ENCODE measurements at regions not wholly inside any gene's neighbourhood (a gene's known extent, or its start where the extent isn't known, plus 50 kb on each side); places are given as distances from the start of the nearest gene placed in this dataset.
A peak's percentile ranks its signal among the peaks of the same experiment; 100 is the strongest.

- no peaks in the 10 kb centered on the region for H3K36me3 Mint-ChIP-seq (ENCODE audit: low read depth)
Observed at GRCh38 chr10:89966211-89966610, 264.8 kb downstream of the KIF20B start.

GRCh38 chr10:89973326-89973725, 271.9 kb downstream of the KIF20B start:
- Mint-ChIP-seq H3K4me1 (no peaks in the 10 kb centered on the region), H3K9me3 (no peaks in the 10 kb centered on the region), H3K27me3 (ENCODE audit: low read depth) (peaks cover 2% of the 10 kb centered on the region), H3K36me3 (ENCODE audit: low read depth) (no peaks in the 10 kb centered on the region), H3K27ac (ENCODE audit: unreplicated experiment) (peak overlapping the region; percentile 69), H3K4me3 (no peak overlapping the region)
- no peak for DNase-seq (ENCODE audit: low read depth, low spot score)
- TF ChIP-seq CTCF (conservative IDR thresholded peaks at IDR 0.05) = no peak

More at GRCh38 chr10:89966211-89966610, 264.8 kb downstream of the KIF20B start:
- Mint-ChIP-seq H3K9me3 (peaks cover 5% of the 10 kb centered on the region), H3K27me3 (ENCODE audit: low read depth) (peaks cover 2% of the 10 kb centered on the region), H3K4me1 (no peaks in the 10 kb centered on the region), H3K27ac (ENCODE audit: unreplicated experiment) (no peak overlapping the region), H3K4me3 (no peak overlapping the region)
- TF ChIP-seq CTCF (conservative IDR thresholded peaks at IDR 0.05) = no peak
- no peak for DNase-seq (ENCODE audit: low read depth, low spot score)

- Mint-ChIP-seq H3K27ac (ENCODE audit: unreplicated experiment) (no peak overlapping the region), H3K4me3 (no peak overlapping the region), H3K9me3 (peaks cover 3% of the 10 kb centered on the region), H3K4me1 (peaks cover 1% of the 10 kb centered on the region), H3K27me3 (ENCODE audit: low read depth) (peaks cover 2% of the 10 kb centered on the region), H3K36me3 (ENCODE audit: low read depth) (no peaks in the 10 kb centered on the region)
- no peak for DNase-seq (ENCODE audit: low read depth, low spot score)
- TF ChIP-seq CTCF (conservative IDR thresholded peaks at IDR 0.05) = no peak
Observed at GRCh38 chr10:89975071-89975470, 273.7 kb downstream of the KIF20B start.

- Mint-ChIP-seq H3K4me1 (peaks cover 4% of the 10 kb centered on the region), H3K27ac (ENCODE audit: unreplicated experiment) (no peak overlapping the region), H3K27me3 (ENCODE audit: low read depth) (peaks cover 2% of the 10 kb centered on the region), H3K36me3 (ENCODE audit: low read depth) (no peaks in the 10 kb centered on the region), H3K4me3 (no peak overlapping the region), H3K9me3 (peaks cover 3% of the 10 kb centered on the region)
- no peak for TF ChIP-seq CTCF (conservative IDR thresholded peaks at IDR 0.05)
- no peak for DNase-seq (ENCODE audit: low read depth, low spot score)
Observed at GRCh38 chr10:89975771-89976170, 274.4 kb downstream of the KIF20B start.

GRCh38 chr10:89978081-89978480, 276.7 kb downstream of the KIF20B start:
- TF ChIP-seq CTCF (conservative IDR thresholded peaks at IDR 0.05) = no peak
- H3K27me3 Mint-ChIP-seq (ENCODE audit: low read depth) = peaks cover 6% of the 10 kb centered on the region
- peaks cover 4% of the 10 kb centered on the region for H3K4me1 Mint-ChIP-seq
- no peaks in the 10 kb centered on the region for H3K36me3 Mint-ChIP-seq (ENCODE audit: low read depth)
- DNase-seq (ENCODE audit: low read depth, low spot score) = no peak
- H3K27ac Mint-ChIP-seq (ENCODE audit: unreplicated experiment) = no peak overlapping the region
- H3K9me3 Mint-ChIP-seq = peaks cover 6% of the 10 kb centered on the region
- no peak overlapping the region for H3K4me3 Mint-ChIP-seq

GRCh38 chr10:89979726-89980125, 278.3 kb downstream of the KIF20B start:
- no peak for TF ChIP-seq CTCF (conservative IDR thresholded peaks at IDR 0.05)
- Mint-ChIP-seq H3K9me3 (peaks cover 6% of the 10 kb centered on the region), H3K4me1 (peaks cover 4% of the 10 kb centered on the region)

More at GRCh38 chr10:89979726-89980125, 278.3 kb downstream of the KIF20B start:
- H3K27me3 Mint-ChIP-seq (ENCODE audit: low read depth) = peaks cover 7% of the 10 kb centered on the region
- H3K27ac Mint-ChIP-seq (ENCODE audit: unreplicated experiment) = no peak overlapping the region
- no peak for DNase-seq (ENCODE audit: low read depth, low spot score)
- no peaks in the 10 kb centered on the region for H3K36me3 Mint-ChIP-seq (ENCODE audit: low read depth)
- no peak overlapping the region for H3K4me3 Mint-ChIP-seq

Data from neural crest cell (in vitro differentiated cells).